Suprapubic skin (tissue), 4 donors: ENCODE measurements at regions not wholly inside any gene's neighbourhood (a gene's known extent, or its start where the extent isn't known, plus 50 kb on each side); places are given as distances from the start of the nearest gene placed in this dataset.

Source experiments
- CTCF ChIP-seq, 2 donors: fragments of 200-600 bp in 1 of 2; fragments of 450-650 bp in 1 of 2; sonication (generic) in 1 of 2; IDR thresholded peaks; one replicate each; pipeline ENCODE4 v1.5.1; 2016 to 2019; ENCODE audit warnings: antibody characterized with exemption in 2 of 2, mild to moderate bottlenecking in 1 of 2, moderate library complexity in 1 of 2
- EP300 ChIP-seq: sonication (generic); formaldehyde crosslinking; IDR thresholded peaks from one replicate; pipeline ENCODE4 v1.6.1; 2017; ENCODE audit warnings: antibody characterized with exemption
- POLR2A ChIP-seq, 2 donors: fragments of 450-650 bp; IDR thresholded peaks; one replicate each; pipeline ENCODE4 v1.6.1; 2017; ENCODE audit warnings: antibody characterized with exemption in 2 of 2, mild to moderate bottlenecking in 2 of 2, moderate library complexity in 2 of 2
- POLR2AphosphoS5 ChIP-seq, 3 donors: sonication (generic); formaldehyde crosslinking; IDR thresholded peaks; one replicate each; pipeline ENCODE4 v1.6.1; 2017; ENCODE audit warnings: antibody characterized with exemption in 3 of 3

DNA sequence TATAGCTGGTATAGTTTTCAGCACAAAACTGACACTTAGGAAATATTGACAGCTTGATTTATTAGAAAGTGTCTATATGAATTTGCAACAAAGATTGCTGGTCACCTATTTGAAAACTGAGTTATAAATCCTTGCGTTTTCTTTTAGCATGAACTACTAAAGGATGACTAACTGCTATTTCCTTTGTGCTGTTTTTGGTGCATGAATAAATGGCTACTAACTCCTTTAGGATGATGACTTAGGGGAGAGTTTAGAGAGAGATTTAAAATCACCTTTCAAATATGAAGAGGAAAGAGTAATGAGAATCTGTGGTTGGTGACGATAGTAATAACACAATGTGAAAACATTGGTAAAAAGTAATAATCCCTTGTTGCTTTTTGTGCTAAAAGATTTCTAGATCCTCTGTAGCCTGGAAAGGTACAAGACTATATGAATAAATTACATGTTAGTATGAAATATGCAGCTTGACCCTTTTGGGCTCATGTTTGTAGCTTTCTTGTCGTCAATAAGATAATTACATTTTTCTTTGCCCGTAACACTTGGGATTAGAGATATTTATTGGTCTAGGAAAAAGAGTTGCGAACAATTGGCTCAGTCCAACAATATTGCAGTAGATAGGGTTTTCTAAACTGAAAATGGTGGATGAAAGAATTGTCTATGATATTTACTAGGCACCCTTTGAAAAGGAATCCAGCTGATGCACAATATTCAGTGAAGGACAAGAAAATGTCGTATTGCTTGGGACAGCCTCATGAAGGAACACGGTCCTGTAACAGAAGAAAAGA lies 453.0 kb downstream of the ADAMTS20 start:
- no peak for TF ChIP-seq CTCF (IDR thresholded peaks at IDR 0.05)
- TF ChIP-seq POLR2AphosphoS5 (IDR thresholded peaks at IDR 0.05) = no peak
- no peak for TF ChIP-seq POLR2A (IDR thresholded peaks at IDR 0.05)
- TF ChIP-seq EP300 = no peak
